ENCODE measurements at regions not wholly inside any gene's neighbourhood (a gene's known extent, or its start where the extent isn't known, plus 50 kb on each side); places are given as distances from the start of the nearest gene placed in this dataset.

DNA sequence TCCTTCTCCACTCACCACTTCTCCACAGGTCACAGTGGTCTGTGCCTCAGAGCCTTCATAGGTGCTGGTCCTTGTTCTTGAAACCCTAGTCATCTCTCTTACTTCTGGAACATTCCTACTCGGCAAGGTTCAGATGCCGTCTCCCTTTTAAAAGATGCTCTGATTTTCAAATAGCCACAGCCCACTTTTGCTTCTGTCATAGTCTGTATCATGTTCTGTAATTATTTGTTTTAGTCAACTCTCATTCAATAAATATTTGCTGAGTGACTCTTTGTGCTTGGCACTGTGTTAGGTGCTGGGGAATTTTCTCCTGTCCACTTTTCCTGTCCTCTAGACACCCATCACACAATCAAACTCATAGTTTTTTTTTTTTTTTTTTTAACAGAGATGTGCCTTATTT lies 181.3 kb upstream of the IL12B start:
- TF ChIP-seq, protein P1, sequence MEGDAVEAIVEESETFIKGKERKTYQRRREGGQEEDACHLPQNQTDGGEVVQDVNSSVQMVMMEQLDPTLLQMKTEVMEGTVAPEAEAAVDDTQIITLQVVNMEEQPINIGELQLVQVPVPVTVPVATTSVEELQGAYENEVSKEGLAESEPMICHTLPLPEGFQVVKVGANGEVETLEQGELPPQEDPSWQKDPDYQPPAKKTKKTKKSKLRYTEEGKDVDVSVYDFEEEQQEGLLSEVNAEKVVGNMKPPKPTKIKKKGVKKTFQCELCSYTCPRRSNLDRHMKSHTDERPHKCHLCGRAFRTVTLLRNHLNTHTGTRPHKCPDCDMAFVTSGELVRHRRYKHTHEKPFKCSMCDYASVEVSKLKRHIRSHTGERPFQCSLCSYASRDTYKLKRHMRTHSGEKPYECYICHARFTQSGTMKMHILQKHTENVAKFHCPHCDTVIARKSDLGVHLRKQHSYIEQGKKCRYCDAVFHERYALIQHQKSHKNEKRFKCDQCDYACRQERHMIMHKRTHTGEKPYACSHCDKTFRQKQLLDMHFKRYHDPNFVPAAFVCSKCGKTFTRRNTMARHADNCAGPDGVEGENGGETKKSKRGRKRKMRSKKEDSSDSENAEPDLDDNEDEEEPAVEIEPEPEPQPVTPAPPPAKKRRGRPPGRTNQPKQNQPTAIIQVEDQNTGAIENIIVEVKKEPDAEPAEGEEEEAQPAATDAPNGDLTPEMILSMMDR (IDR thresholded peaks at IDR 0.05; ENCODE audit: borderline replicate concordance, extremely low read depth, low read length, poor library complexity, severe bottlenecking), result no peak
- TF ChIP-seq EZH2 (IDR thresholded peaks at IDR 0.05; ENCODE audit: borderline replicate concordance, low read depth, low read length, severe bottlenecking), result no peak
